ENCODE measurements at regions not wholly inside any gene's neighbourhood (a gene's known extent, or its start where the extent isn't known, plus 50 kb on each side); places are given as distances from the start of the nearest gene placed in this dataset.
"Not testable (repeated sequence)": the region's sequence is repeated elsewhere in the genome, so short reads cannot be mapped to it uniquely, and the experiment has no call there.

DNA sequence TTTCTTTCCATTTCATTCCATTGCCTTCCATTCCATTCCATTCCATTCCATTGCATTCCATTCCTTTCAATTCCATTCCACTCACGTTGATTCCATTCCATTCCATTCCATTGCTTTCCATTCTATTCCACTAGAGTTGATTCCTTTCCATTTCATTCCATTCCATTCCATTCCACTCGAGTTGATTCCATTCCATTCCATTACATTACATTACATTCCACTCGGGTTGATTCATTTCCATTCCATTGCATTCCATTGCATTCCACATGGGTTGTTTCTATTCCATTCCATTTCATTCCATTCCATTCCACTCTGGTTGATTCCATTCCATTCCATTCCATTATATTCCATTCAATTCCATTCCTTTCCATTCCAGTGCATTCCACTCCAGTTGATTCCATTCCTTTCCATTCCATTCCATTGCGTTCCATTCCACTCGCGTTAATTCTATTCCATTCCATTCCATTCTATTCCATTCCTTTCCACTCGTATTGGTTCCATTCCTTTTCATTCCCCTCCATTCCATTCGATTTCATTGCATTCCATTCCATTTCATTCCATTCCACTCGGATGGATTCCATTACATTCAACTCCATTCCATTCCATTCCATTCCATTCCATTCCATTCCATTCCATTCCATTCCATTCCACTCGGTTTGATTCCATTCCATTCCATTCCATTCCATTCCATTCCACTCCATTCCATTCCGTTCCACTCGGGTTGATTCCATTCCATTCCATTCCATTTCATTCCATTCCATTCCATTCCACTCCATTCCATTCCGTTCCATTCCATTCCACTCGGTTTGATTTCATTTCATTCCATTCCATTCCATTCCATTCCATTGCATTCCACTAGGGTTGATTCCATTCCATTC lies 1139.1 kb downstream of the RPIA start:
- TF ChIP-seq, protein P1, sequence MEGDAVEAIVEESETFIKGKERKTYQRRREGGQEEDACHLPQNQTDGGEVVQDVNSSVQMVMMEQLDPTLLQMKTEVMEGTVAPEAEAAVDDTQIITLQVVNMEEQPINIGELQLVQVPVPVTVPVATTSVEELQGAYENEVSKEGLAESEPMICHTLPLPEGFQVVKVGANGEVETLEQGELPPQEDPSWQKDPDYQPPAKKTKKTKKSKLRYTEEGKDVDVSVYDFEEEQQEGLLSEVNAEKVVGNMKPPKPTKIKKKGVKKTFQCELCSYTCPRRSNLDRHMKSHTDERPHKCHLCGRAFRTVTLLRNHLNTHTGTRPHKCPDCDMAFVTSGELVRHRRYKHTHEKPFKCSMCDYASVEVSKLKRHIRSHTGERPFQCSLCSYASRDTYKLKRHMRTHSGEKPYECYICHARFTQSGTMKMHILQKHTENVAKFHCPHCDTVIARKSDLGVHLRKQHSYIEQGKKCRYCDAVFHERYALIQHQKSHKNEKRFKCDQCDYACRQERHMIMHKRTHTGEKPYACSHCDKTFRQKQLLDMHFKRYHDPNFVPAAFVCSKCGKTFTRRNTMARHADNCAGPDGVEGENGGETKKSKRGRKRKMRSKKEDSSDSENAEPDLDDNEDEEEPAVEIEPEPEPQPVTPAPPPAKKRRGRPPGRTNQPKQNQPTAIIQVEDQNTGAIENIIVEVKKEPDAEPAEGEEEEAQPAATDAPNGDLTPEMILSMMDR (IDR thresholded peaks at IDR 0.05), result not testable (repeated sequence)
- TF ChIP-seq, protein P2, sequence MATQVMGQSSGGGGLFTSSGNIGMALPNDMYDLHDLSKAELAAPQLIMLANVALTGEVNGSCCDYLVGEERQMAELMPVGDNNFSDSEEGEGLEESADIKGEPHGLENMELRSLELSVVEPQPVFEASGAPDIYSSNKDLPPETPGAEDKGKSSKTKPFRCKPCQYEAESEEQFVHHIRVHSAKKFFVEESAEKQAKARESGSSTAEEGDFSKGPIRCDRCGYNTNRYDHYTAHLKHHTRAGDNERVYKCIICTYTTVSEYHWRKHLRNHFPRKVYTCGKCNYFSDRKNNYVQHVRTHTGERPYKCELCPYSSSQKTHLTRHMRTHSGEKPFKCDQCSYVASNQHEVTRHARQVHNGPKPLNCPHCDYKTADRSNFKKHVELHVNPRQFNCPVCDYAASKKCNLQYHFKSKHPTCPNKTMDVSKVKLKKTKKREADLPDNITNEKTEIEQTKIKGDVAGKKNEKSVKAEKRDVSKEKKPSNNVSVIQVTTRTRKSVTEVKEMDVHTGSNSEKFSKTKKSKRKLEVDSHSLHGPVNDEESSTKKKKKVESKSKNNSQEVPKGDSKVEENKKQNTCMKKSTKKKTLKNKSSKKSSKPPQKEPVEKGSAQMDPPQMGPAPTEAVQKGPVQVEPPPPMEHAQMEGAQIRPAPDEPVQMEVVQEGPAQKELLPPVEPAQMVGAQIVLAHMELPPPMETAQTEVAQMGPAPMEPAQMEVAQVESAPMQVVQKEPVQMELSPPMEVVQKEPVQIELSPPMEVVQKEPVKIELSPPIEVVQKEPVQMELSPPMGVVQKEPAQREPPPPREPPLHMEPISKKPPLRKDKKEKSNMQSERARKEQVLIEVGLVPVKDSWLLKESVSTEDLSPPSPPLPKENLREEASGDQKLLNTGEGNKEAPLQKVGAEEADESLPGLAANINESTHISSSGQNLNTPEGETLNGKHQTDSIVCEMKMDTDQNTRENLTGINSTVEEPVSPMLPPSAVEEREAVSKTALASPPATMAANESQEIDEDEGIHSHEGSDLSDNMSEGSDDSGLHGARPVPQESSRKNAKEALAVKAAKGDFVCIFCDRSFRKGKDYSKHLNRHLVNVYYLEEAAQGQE (IDR thresholded peaks at IDR 0.05; ENCODE audit: insufficient read depth in 1 of 2, low read depth in 2 of 2, low read length in 1 of 2), result not testable (repeated sequence)
- TF ChIP-seq TCF7L2 (IDR thresholded peaks at IDR 0.05; ENCODE audit: low read depth, low read length), result not testable (repeated sequence)

Data from Panc1 (cell line).